GM12878 (cell line): ENCODE measurements at regions not wholly inside any gene's neighbourhood (a gene's known extent, or its start where the extent isn't known, plus 50 kb on each side); places are given as distances from the start of the nearest gene placed in this dataset.

Experiments used
- ATAC-seq: fragments of 200-7000 bp; cut with Tn5 transposase; 3 replicates; pipeline ENCODE4 v1.9.1; 2020; ENCODE audit warnings: mild to moderate bottlenecking, moderate library complexity
- BruUV-seq: library from RNA; stranded (reverse); fragments of 400-500 nt; replicated peaks from 2 replicates; lab custom pipeline; 2021; lab: Mats Ljungman, UMichigan
- CTCF ChIA-PET: fragments of 300-600 bp; sonication (Branson Sonifier 250); formaldehyde crosslinking; extraction: SDS; loops from one replicate; lab custom pipeline; 2021; ENCODE audit warnings: inconsistent platforms; lab: Yijun Ruan, JAX
- POLR2A ChIA-PET: fragments of 350-600 bp; formaldehyde crosslinking; extraction: SDS; loops from one replicate; lab custom pipeline; 2021; ENCODE audit warnings: inconsistent platforms; lab: Charles Lee
- RAD21 ChIA-PET: fragments of 300-600 bp; sonication (Branson Sonifier 250); formaldehyde crosslinking; loops from one replicate; lab custom pipeline; 2023; ENCODE audit warnings: antibody characterized with exemption; ENCODE audit not compliant: unreplicated experiment; lab: Charles Lee
- SMC1A ChIA-PET: fragments of 300-600 bp; sonication (Branson Sonifier 250); formaldehyde crosslinking; loops from one replicate; lab custom pipeline; 2023; ENCODE audit not compliant: unreplicated experiment, uncharacterized antibody; lab: Charles Lee
- DNase-seq: peaks from one replicate; pipeline ENCODE4 v3.0.0-alpha.2; 2011; ENCODE audit warnings: low read depth, low spot score
- FAIRE-seq: peaks from 3 replicates; lab custom pipeline; 2011; peaks lifted over from hg19 to GRCh38; lab: Jason Lieb, UNC
- H2AFZ ChIP-seq: 2 replicates; pipeline ENCODE4 v1.6.0; 2011; ENCODE audit warnings: low read depth, low read length, control low read depth; ENCODE audit not compliant: control insufficient read depth
- H3K27ac ChIP-seq: 2 replicates; pipeline ENCODE4 v1.5.1; 2011; ENCODE audit warnings: control low read depth; ENCODE audit not compliant: control insufficient read depth, insufficient read depth
- H3K27me3 ChIP-seq, 2 experiments: replicated peaks in 1 of 2; 2 replicates each; pipeline versions ENCODE4 v1.6.0 to v1.6.1; 2011; ENCODE audit warnings: low read length in 1 of 2; ENCODE audit not compliant: control insufficient read depth in 2 of 2, insufficient read depth in 2 of 2
- H3K36me3 ChIP-seq, 2 experiments: 2 replicates each; pipeline ENCODE4 v1.5.1; 2011; ENCODE audit warnings: low read length in 1 of 2; ENCODE audit not compliant: control insufficient read depth in 2 of 2, insufficient read depth in 2 of 2
- H3K4me1 ChIP-seq: 2 replicates; pipeline ENCODE4 v1.6.1; 2011; ENCODE audit warnings: mild to moderate bottlenecking, low read length, moderate library complexity, mixed read lengths; ENCODE audit not compliant: control insufficient read depth, insufficient read depth
- H3K4me2 ChIP-seq: 2 replicates; pipeline ENCODE4 v1.6.0; 2011; ENCODE audit warnings: control low read depth; ENCODE audit not compliant: control insufficient read depth, insufficient read depth
- H3K4me3 ChIP-seq: fragments of 200-600 bp; sonication (generic); 2 replicates; pipeline ENCODE4 v1.5.1; 2016
- H3K79me2 ChIP-seq: 2 replicates; pipeline ENCODE4 v1.6.0; 2011; ENCODE audit warnings: low read length; ENCODE audit not compliant: control insufficient read depth, insufficient read depth
- H3K9ac ChIP-seq: 2 replicates; pipeline ENCODE4 v1.8.0; 2011; ENCODE audit warnings: low read length, control low read depth, mixed read lengths; ENCODE audit not compliant: control insufficient read depth, insufficient read depth
- H3K9me3 ChIP-seq: replicated peaks from 3 replicates; pipeline ENCODE4 v1.5.1; 2011; ENCODE audit warnings: mild to moderate bottlenecking, low read length; ENCODE audit not compliant: control insufficient read depth, insufficient read depth
- H4K20me1 ChIP-seq: 2 replicates; pipeline ENCODE4 v1.6.0; 2011; ENCODE audit not compliant: control insufficient read depth, insufficient read depth
- ATF7 ChIP-seq: fragments of 450-650 bp; IDR thresholded peaks from 2 replicates; pipeline ENCODE4 v1.6.1; 2016; ENCODE audit warnings: low read depth, mild to moderate bottlenecking
- BCL3 ChIP-seq: IDR thresholded peaks from 2 replicates; pipeline ENCODE4 v1.6.1; 2011; ENCODE audit warnings: borderline replicate concordance, low read depth, mild to moderate bottlenecking, moderate library complexity, low read length; ENCODE audit not compliant: insufficient read depth, poor library complexity, severe bottlenecking
- POLR2AphosphoS5 ChIP-seq: IDR thresholded peaks from 2 replicates; pipeline ENCODE4 v1.6.1; 2011; ENCODE audit warnings: mild to moderate bottlenecking, low read length, inconsistent platforms
- TCF3 ChIP-seq: IDR thresholded peaks from 2 replicates; pipeline ENCODE4 v1.6.1; 2012; ENCODE audit warnings: low read depth, mild to moderate bottlenecking, low read length, borderline replicate concordance; ENCODE audit not compliant: insufficient read depth
- ZNF207 ChIP-seq: fragments of 450-650 bp; IDR thresholded peaks from 2 replicates; pipeline ENCODE4 v1.6.1; 2014; ENCODE audit warnings: antibody characterized with exemption, mild to moderate bottlenecking, borderline replicate concordance
- WGBS: methylation state at CpG from one replicate; pipeline ENCODE4 v1.1.6; 2016; ENCODE audit warnings: low lambda C conversion rate; ENCODE audit not compliant: insufficient replicate concordance, insufficient coverage; ENCODE audit errors: missing lambda C conversion rate; 5-methylcytosine and 5-hydroxymethylcytosine counted together
- in situ Hi-C: fragments of 300-500 bp; cut with MboI; formaldehyde crosslinking; loops from 9 replicates; pipeline ENCODE4 v1.14.3; 2018; ENCODE audit warnings: mixed read lengths
- intact Hi-C: fragments of 100-400 bp; cut with micrococcal nuclease; formaldehyde crosslinking; loops from one replicate; pipeline ENCODE4 v1.14.2; 2022; ENCODE audit not compliant: unreplicated experiment
- TF ChIP-seq, protein P1 (sequence below): fragments of 450-650 bp; IDR thresholded peaks from 2 replicates; pipeline ENCODE4 v1.6.1; 2018; ENCODE audit warnings: mild to moderate bottlenecking, low read depth, moderate library complexity; ENCODE audit not compliant: partially characterized antibody

- BruUV-seq = no TSS peak
- Histone ChIP-seq H3K9ac (no peak overlapping the region), H3K9me3 (no peaks in the 10 kb centered on the region; the same call in 2 of the 3 replicates), H3K27me3 (no peaks in the 10 kb centered on the region), H3K4me1 (no peaks in the 10 kb centered on the region), H3K79me2 (no peaks in the 10 kb centered on the region), H2AFZ (no peak overlapping the region), H3K4me2 (no peak overlapping the region), H3K27ac (no peak overlapping the region), H3K4me3 (no peak overlapping the region), H3K36me3 (no peaks in the 10 kb centered on the region), H4K20me1 (no peaks in the 10 kb centered on the region)
- CTCF ChIA-PET = interaction anchor here (0.9 to 1.4 kb wide), 2 partner anchors 18 to 137 kb away, joined by 3 read pairs; no protein-coding TSS in a partner anchor
- FAIRE-seq = no peak
- intact Hi-C loops (no loop called here), in situ Hi-C loops (no loop called here)
- WGBS = 26% methylated on average over 3 of the region's 3 CpGs
- TF ChIP-seq TCF3 (no peak), BCL3 (no peak), ATF7 (no peak), ZNF207 (no peak), POLR2AphosphoS5 (no peak)
- TF ChIP-seq, protein P1, sequence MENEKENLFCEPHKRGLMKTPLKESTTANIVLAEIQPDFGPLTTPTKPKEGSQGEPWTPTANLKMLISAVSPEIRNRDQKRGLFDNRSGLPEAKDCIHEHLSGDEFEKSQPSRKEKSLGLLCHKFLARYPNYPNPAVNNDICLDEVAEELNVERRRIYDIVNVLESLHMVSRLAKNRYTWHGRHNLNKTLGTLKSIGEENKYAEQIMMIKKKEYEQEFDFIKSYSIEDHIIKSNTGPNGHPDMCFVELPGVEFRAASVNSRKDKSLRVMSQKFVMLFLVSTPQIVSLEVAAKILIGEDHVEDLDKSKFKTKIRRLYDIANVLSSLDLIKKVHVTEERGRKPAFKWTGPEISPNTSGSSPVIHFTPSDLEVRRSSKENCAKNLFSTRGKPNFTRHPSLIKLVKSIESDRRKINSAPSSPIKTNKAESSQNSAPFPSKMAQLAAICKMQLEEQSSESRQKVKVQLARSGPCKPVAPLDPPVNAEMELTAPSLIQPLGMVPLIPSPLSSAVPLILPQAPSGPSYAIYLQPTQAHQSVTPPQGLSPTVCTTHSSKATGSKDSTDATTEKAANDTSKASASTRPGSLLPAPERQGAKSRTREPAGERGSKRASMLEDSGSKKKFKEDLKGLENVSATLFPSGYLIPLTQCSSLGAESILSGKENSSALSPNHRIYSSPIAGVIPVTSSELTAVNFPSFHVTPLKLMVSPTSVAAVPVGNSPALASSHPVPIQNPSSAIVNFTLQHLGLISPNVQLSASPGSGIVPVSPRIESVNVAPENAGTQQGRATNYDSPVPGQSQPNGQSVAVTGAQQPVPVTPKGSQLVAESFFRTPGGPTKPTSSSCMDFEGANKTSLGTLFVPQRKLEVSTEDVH = no peak
- POLR2A ChIA-PET = interaction anchor here (0.5 to 1.4 kb wide), 5 partner anchors 10 to 96 kb away, joined by 3 to 4 read pairs (median 3); no protein-coding TSS in a partner anchor
- ATAC-seq = no peak
- SMC1A ChIA-PET = interaction anchor here (0.7 to 3.5 kb wide), 9 partner anchors 9 to 229 kb away, joined by 3 to 14 read pairs (median 5); no protein-coding TSS in a partner anchor
- no peak for DNase-seq
- RAD21 ChIA-PET = interaction anchor here (0.7 to 1.4 kb wide), 3 partner anchors 9 to 85 kb away, joined by 3 to 5 read pairs (median 3); no protein-coding TSS in a partner anchor
Observed at GRCh38 chr9:1238407-1238806, 188.2 kb downstream of the DMRT2 start.
